ENCODE measurements at regions not wholly inside any gene's neighbourhood (a gene's known extent, or its start where the extent isn't known, plus 50 kb on each side); places are given as distances from the start of the nearest gene placed in this dataset.

GRCh38 chr9:88747768-88748167 is 212.8 kb downstream of the NXNL2 start:
- H3K4me1 ChIP-seq (ENCODE audit: control insufficient read depth, insufficient read depth, low read length) = no peaks in the 10 kb centered on the region
- H3K4me3 ChIP-seq (ENCODE audit: low read depth in 2 of 2, low read length in 2 of 2) = no peak overlapping the region
- ChIA-PET POLR2A (no interaction called here), CTCF (no interaction called here)
- ATAC-seq (no peak), DNase-seq (ENCODE audit: low read depth, low spot score) (no peak)
- in situ Hi-C loops (cut with HindIII; ENCODE audit: low pct_unique_long_range_greater_than_20kb, low sequenced_read_pairs) = no loop called here
- H3K9me3 ChIP-seq (ENCODE audit: control insufficient read depth, insufficient read depth, low read depth, low read length) = no peaks in the 10 kb centered on the region
- no peaks in the 10 kb centered on the region for H3K36me3 ChIP-seq (ENCODE audit: control insufficient read depth, insufficient read depth, low read length)
- intact Hi-C loops (cut with micrococcal nuclease; ENCODE audit: unreplicated experiment) = no loop called here
- TF ChIP-seq, protein P1, sequence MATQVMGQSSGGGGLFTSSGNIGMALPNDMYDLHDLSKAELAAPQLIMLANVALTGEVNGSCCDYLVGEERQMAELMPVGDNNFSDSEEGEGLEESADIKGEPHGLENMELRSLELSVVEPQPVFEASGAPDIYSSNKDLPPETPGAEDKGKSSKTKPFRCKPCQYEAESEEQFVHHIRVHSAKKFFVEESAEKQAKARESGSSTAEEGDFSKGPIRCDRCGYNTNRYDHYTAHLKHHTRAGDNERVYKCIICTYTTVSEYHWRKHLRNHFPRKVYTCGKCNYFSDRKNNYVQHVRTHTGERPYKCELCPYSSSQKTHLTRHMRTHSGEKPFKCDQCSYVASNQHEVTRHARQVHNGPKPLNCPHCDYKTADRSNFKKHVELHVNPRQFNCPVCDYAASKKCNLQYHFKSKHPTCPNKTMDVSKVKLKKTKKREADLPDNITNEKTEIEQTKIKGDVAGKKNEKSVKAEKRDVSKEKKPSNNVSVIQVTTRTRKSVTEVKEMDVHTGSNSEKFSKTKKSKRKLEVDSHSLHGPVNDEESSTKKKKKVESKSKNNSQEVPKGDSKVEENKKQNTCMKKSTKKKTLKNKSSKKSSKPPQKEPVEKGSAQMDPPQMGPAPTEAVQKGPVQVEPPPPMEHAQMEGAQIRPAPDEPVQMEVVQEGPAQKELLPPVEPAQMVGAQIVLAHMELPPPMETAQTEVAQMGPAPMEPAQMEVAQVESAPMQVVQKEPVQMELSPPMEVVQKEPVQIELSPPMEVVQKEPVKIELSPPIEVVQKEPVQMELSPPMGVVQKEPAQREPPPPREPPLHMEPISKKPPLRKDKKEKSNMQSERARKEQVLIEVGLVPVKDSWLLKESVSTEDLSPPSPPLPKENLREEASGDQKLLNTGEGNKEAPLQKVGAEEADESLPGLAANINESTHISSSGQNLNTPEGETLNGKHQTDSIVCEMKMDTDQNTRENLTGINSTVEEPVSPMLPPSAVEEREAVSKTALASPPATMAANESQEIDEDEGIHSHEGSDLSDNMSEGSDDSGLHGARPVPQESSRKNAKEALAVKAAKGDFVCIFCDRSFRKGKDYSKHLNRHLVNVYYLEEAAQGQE (IDR thresholded peaks at IDR 0.05; ENCODE audit: insufficient read depth in 1 of 2, low read depth in 2 of 2, low read length in 1 of 2) = no peak
- TF ChIP-seq POLR2AphosphoS5 (IDR thresholded peaks at IDR 0.05; ENCODE audit: low read depth, low read length) (no peak), TCF7L2 (IDR thresholded peaks at IDR 0.05; ENCODE audit: low read depth, low read length) (no peak), CTCF (IDR thresholded peaks at IDR 0.05) (no peak), SIN3A (IDR thresholded peaks at IDR 0.05; ENCODE audit: borderline replicate concordance, insufficient read depth, low read depth, low read length) (no peak)
- no TSS peak for BruUV-seq (replicated peaks)
- H3K27me3 ChIP-seq (ENCODE audit: control insufficient read depth, insufficient read depth, low read length) = no peaks in the 10 kb centered on the region
- no peak overlapping the region for H3K27ac ChIP-seq (ENCODE audit: low read length)

DNA sequence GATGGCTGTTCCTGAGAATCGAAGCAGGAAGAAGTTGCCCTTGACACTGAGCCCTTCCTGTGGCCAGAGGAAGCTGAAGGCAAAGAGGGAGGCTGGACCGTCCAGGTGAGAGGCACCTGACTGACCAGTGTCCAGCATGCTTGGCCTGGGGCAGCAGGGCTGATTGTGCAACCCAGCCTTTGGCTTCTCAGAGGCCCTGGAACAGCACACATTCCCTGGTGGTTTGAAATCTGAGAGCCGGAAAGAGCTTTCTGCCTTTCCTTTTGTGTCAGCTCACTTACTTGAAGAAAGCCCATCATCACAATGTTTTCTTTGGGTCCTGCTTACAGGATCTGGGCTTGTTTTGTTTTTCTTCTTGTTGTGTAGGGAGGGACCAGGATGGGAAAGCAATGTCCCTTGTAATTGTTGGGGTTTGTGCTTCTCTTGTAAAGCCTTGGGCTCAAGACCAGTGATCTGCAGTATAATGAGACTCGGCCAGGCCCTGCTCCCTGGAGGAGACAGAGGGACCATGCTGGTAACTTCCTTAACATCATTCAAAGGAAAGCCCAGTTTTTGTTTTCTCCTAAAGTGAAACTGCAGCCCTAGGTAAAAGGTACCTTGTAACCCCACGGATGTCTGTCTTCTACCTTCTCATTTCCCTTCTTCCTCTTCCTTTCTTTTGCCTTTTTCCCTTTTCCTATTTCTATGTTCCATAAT is 213.7 kb downstream of the NXNL2 start:
- in situ Hi-C loops (cut with HindIII; ENCODE audit: low pct_unique_long_range_greater_than_20kb, low sequenced_read_pairs) = no loop called here
- ChIA-PET POLR2A (no interaction called here), CTCF (no interaction called here)
- DNase-seq (ENCODE audit: low read depth, low spot score) = no peak
- no peak for TF ChIP-seq POLR2AphosphoS5 (IDR thresholded peaks at IDR 0.05; ENCODE audit: low read depth, low read length)
- TF ChIP-seq SIN3A (IDR thresholded peaks at IDR 0.05; ENCODE audit: borderline replicate concordance, insufficient read depth, low read depth, low read length) = no peak
- TF ChIP-seq, protein P1 (IDR thresholded peaks at IDR 0.05; ENCODE audit: insufficient read depth in 1 of 2, low read depth in 2 of 2, low read length in 1 of 2) = no peak
- TF ChIP-seq CTCF (IDR thresholded peaks at IDR 0.05) = no peak
- TF ChIP-seq TCF7L2 (IDR thresholded peaks at IDR 0.05; ENCODE audit: low read depth, low read length) = no peak
- H3K27me3 ChIP-seq (ENCODE audit: control insufficient read depth, insufficient read depth, low read length) = no peaks in the 10 kb centered on the region
- no TSS peak for BruUV-seq (replicated peaks)
- ATAC-seq = no peak
- H3K4me1 ChIP-seq (ENCODE audit: control insufficient read depth, insufficient read depth, low read length) = no peaks in the 10 kb centered on the region
- H3K27ac ChIP-seq (ENCODE audit: low read length) = no peak overlapping the region
- H3K4me3 ChIP-seq (ENCODE audit: low read depth in 2 of 2, low read length in 2 of 2) = no peak overlapping the region
- H3K36me3 ChIP-seq (ENCODE audit: control insufficient read depth, insufficient read depth, low read length) = no peaks in the 10 kb centered on the region
- intact Hi-C loops (cut with micrococcal nuclease; ENCODE audit: unreplicated experiment) = no loop called here
- H3K9me3 ChIP-seq (ENCODE audit: control insufficient read depth, insufficient read depth, low read depth, low read length) = no peaks in the 10 kb centered on the region
